GM23248 (cell line): ENCODE measurements at regions not wholly inside any gene's neighbourhood (a gene's known extent, or its start where the extent isn't known, plus 50 kb on each side); places are given as distances from the start of the nearest gene placed in this dataset.
A peak's percentile ranks its signal among the peaks of the same experiment; 100 is the strongest.

Experiments used
- DNase-seq: peaks from one replicate; pipeline ENCODE4 v3.0.0-alpha.2; 2015
- H2AFZ ChIP-seq: fragments of 200-600 bp; sonication (generic); 2 replicates; pipeline ENCODE4 v1.6.1; 2016; ENCODE audit warnings: antibody characterized with exemption
- H3F3A ChIP-seq: fragments of 200-600 bp; sonication (generic); 2 replicates; pipeline ENCODE4 v1.6.1; 2016; ENCODE audit warnings: mild to moderate bottlenecking, antibody characterized with exemption, mixed run types; ENCODE audit not compliant: insufficient read depth
- H3K27ac ChIP-seq: fragments of 200-600 bp; sonication (generic); 2 replicates; pipeline ENCODE4 v1.5.1; 2016; ENCODE audit warnings: mild to moderate bottlenecking
- H3K27me3 ChIP-seq: fragments of 200-600 bp; sonication (generic); replicated peaks from 2 replicates; pipeline ENCODE4 v1.6.1; 2016; ENCODE audit warnings: mild to moderate bottlenecking; ENCODE audit not compliant: insufficient read depth
- H3K36me3 ChIP-seq: fragments of 200-600 bp; sonication (generic); 2 replicates; pipeline ENCODE4 v1.6.1; 2016; ENCODE audit warnings: low read depth, mild to moderate bottlenecking
- H3K4me1 ChIP-seq: fragments of 200-600 bp; sonication (generic); 2 replicates; pipeline ENCODE4 v1.6.1; 2016; ENCODE audit warnings: mild to moderate bottlenecking; ENCODE audit not compliant: insufficient read depth
- H3K4me2 ChIP-seq: fragments of 200-600 bp; sonication (generic); one replicate; pipeline ENCODE4 v1.6.1; 2016; ENCODE audit warnings: mild to moderate bottlenecking; ENCODE audit not compliant: unreplicated experiment
- H3K4me3 ChIP-seq: fragments of 200-600 bp; sonication (generic); 2 replicates; pipeline ENCODE4 v1.5.1; 2016; ENCODE audit warnings: mild to moderate bottlenecking
- H3K79me2 ChIP-seq: fragments of 200-600 bp; sonication (generic); 2 replicates; pipeline ENCODE4 v1.6.1; 2016; ENCODE audit warnings: mild to moderate bottlenecking; ENCODE audit not compliant: insufficient read depth
- H3K9ac ChIP-seq: fragments of 200-600 bp; sonication (generic); 2 replicates; pipeline ENCODE4 v1.6.1; 2016; ENCODE audit warnings: mild to moderate bottlenecking
- H3K9me2 ChIP-seq: fragments of 200-600 bp; sonication (generic); 2 replicates; pipeline ENCODE4 v1.6.1; 2016; ENCODE audit warnings: mixed run types, mild to moderate bottlenecking, moderate library complexity; ENCODE audit not compliant: insufficient read depth
- H3K9me3 ChIP-seq: fragments of 200-600 bp; sonication (generic); one replicate; pipeline ENCODE4 v1.6.1; 2017; ENCODE audit warnings: low read depth
- H4K20me1 ChIP-seq: fragments of 200-600 bp; sonication (generic); 2 replicates; pipeline ENCODE4 v1.6.0; 2016; ENCODE audit not compliant: insufficient read depth
- EZH2 ChIP-seq: fragments of 200-600 bp; sonication (generic); IDR thresholded peaks from 2 replicates; pipeline ENCODE4 v1.6.1; 2018; ENCODE audit warnings: antibody characterized with exemption, mild to moderate bottlenecking; ENCODE audit not compliant: insufficient read depth, poor library complexity, severe bottlenecking
- EZH2phosphoT487 ChIP-seq: fragments of 200-600 bp; sonication (generic); IDR thresholded peaks from 2 replicates; pipeline ENCODE4 v1.6.1; 2018; ENCODE audit warnings: antibody characterized with exemption, moderate library complexity, mild to moderate bottlenecking, low read depth; ENCODE audit not compliant: insufficient read depth
- WGBS, 2 experiments: methylation state at CpG; one replicate each; pipeline ENCODE4 v1.1.6; 2015 to 2017; ENCODE audit warnings: low lambda C conversion rate in 2 of 2, low coverage in 1 of 2; ENCODE audit errors: missing lambda C conversion rate in 2 of 2; 5-methylcytosine and 5-hydroxymethylcytosine counted together
- in situ Hi-C: fragments of 300-500 bp; cut with MboI; formaldehyde crosslinking; loops from 2 replicates; pipeline ENCODE4 v1.15.0; 2020

GRCh38 chr5:31120642-31120948 lies 72.9 kb upstream of the CDH6 start:
- Histone ChIP-seq H3K9me2 (no peaks in the 10 kb centered on the region), H3F3A (0 out of 2 replicates have a peak, but pooled peaks cover 11% of the 10 kb centered on the region), H3K79me2 (no peaks in the 10 kb centered on the region), H3K36me3 (no peaks in the 10 kb centered on the region), H3K9me3 (no peaks in the 10 kb centered on the region), H3K27ac (no peak overlapping the region), H3K4me1 (peaks cover 22% of the 10 kb centered on the region), H3K4me3 (no peak overlapping the region), H2AFZ (no peak overlapping the region), H3K9ac (no peak overlapping the region), H4K20me1 (no peaks in the 10 kb centered on the region), H3K27me3 (no peaks in the 10 kb centered on the region), H3K4me2 (no peak overlapping the region)
- 71 to 75% methylated on average over 3 of the region's 3 CpGs for WGBS, 2 experiments
- in situ Hi-C loops, result no loop called here
- no peak for TF ChIP-seq EZH2
- no peak for TF ChIP-seq EZH2phosphoT487
- no peak for DNase-seq

GRCh38 chr5:31119938-31120641 lies 73.4 kb upstream of the CDH6 start:
- Histone ChIP-seq H3K27me3 (no peaks in the 10 kb centered on the region), H3K4me2 (peak overlapping the region; percentile 2)

GRCh38 chr5:31116466-31117031 lies 76.9 kb upstream of the CDH6 start:
- H3K27me3 ChIP-seq, result no peaks in the 10 kb centered on the region
- no peak for DNase-seq
- H3K9ac ChIP-seq, result no peak overlapping the region
- H3K4me3 ChIP-seq, result no peak overlapping the region
- no peaks in the 10 kb centered on the region for H3K79me2 ChIP-seq
- H3K27ac ChIP-seq, result no peak overlapping the region
- H3K4me2 ChIP-seq, result no peak overlapping the region
- no peak overlapping the region for H2AFZ ChIP-seq
- 0 out of 2 replicates have a peak, but pooled peaks cover 7% of the 10 kb centered on the region for H3K9me2 ChIP-seq
- H3K36me3 ChIP-seq, result no peaks in the 10 kb centered on the region
- H3K4me1 ChIP-seq, result peaks cover 36% of the 10 kb centered on the region
- no peak for TF ChIP-seq EZH2phosphoT487
- TF ChIP-seq EZH2, result no peak
- no peaks in the 10 kb centered on the region for H3K9me3 ChIP-seq
- H4K20me1 ChIP-seq, result no peaks in the 10 kb centered on the region
- in situ Hi-C loops, result no loop called here
- 80 to 84% methylated on average over 6 of the region's 6 CpGs for WGBS, 2 experiments
- H3F3A ChIP-seq, result peaks cover 28% of the 10 kb centered on the region; the same call in 1 of the 2 replicates

More at GRCh38 chr5:31119938-31120641, 73.4 kb upstream of the CDH6 start:
- no peaks in the 10 kb centered on the region for H3K9me2 ChIP-seq
- H2AFZ ChIP-seq, result no peak overlapping the region
- no peaks in the 10 kb centered on the region for H3K79me2 ChIP-seq
- H3K4me1 ChIP-seq, result peaks cover 22% of the 10 kb centered on the region
- H3K36me3 ChIP-seq, result no peaks in the 10 kb centered on the region
- no peaks in the 10 kb centered on the region for H4K20me1 ChIP-seq
- TF ChIP-seq EZH2phosphoT487, result no peak
- no peak for TF ChIP-seq EZH2
- no peak overlapping the region for H3K4me3 ChIP-seq
- no peaks in the 10 kb centered on the region for H3K9me3 ChIP-seq
- no peak overlapping the region for H3K9ac ChIP-seq
- peak; percentile 68 for DNase-seq
- no peak overlapping the region for H3K27ac ChIP-seq
- whole genome bisulfite sequencing, 2 experiments, result 42 to 44% methylated on average over 7 of the region's 7 CpGs
- 0 out of 2 replicates have a peak, but pooled peaks cover 11% of the 10 kb centered on the region for H3F3A ChIP-seq
- in situ Hi-C loops, result no loop called here

GRCh38 chr5:31114817-31115216 lies 78.7 kb upstream of the CDH6 start:
- no peak for DNase-seq
- no peak overlapping the region for H2AFZ ChIP-seq
- no peak overlapping the region for H3K4me2 ChIP-seq
- TF ChIP-seq EZH2 (no peak), EZH2phosphoT487 (no peak)
- H3K9ac ChIP-seq, result no peak overlapping the region
- H3K9me3 ChIP-seq, result no peaks in the 10 kb centered on the region
- 0 out of 2 replicates have a peak, but pooled peaks cover 7% of the 10 kb centered on the region for H3K9me2 ChIP-seq
- no peak overlapping the region for H3K4me3 ChIP-seq
- H3F3A ChIP-seq, result peaks cover 19% of the 10 kb centered on the region; the same call in 1 of the 2 replicates
- H4K20me1 ChIP-seq, result no peaks in the 10 kb centered on the region
- 71 to 74% methylated on average over 2 of the region's 2 CpGs for WGBS, 2 experiments
- no peaks in the 10 kb centered on the region for H3K27me3 ChIP-seq
- in situ Hi-C loops, result no loop called here
- no peaks in the 10 kb centered on the region for H3K36me3 ChIP-seq
- no peak overlapping the region for H3K27ac ChIP-seq
- H3K79me2 ChIP-seq, result no peaks in the 10 kb centered on the region
- peaks cover 28% of the 10 kb centered on the region for H3K4me1 ChIP-seq
